GM12878 (cell line): ENCODE measurements at regions not wholly inside any gene's neighbourhood (a gene's known extent, or its start where the extent isn't known, plus 50 kb on each side); places are given as distances from the start of the nearest gene placed in this dataset.

Experiments used
- ATAC-seq: fragments of 200-7000 bp; cut with Tn5 transposase; 3 replicates; pipeline ENCODE4 v1.9.1; 2020; ENCODE audit warnings: mild to moderate bottlenecking, moderate library complexity
- BruUV-seq: library from RNA; stranded (reverse); fragments of 400-500 nt; replicated peaks from 2 replicates; lab custom pipeline; 2021; lab: Mats Ljungman, UMichigan
- CTCF ChIA-PET: fragments of 300-600 bp; sonication (Branson Sonifier 250); formaldehyde crosslinking; extraction: SDS; loops from one replicate; lab custom pipeline; 2021; ENCODE audit warnings: inconsistent platforms; lab: Yijun Ruan, JAX
- POLR2A ChIA-PET: fragments of 350-600 bp; formaldehyde crosslinking; extraction: SDS; loops from one replicate; lab custom pipeline; 2021; ENCODE audit warnings: inconsistent platforms; lab: Charles Lee
- RAD21 ChIA-PET: fragments of 300-600 bp; sonication (Branson Sonifier 250); formaldehyde crosslinking; loops from one replicate; lab custom pipeline; 2023; ENCODE audit warnings: antibody characterized with exemption; ENCODE audit not compliant: unreplicated experiment; lab: Charles Lee
- SMC1A ChIA-PET: fragments of 300-600 bp; sonication (Branson Sonifier 250); formaldehyde crosslinking; loops from one replicate; lab custom pipeline; 2023; ENCODE audit not compliant: unreplicated experiment, uncharacterized antibody; lab: Charles Lee
- DNase-seq: peaks from one replicate; pipeline ENCODE4 v3.0.0-alpha.2; 2011; ENCODE audit warnings: low read depth, low spot score
- FAIRE-seq: peaks from 3 replicates; lab custom pipeline; 2011; peaks lifted over from hg19 to GRCh38; lab: Jason Lieb, UNC
- H2AFZ ChIP-seq: 2 replicates; pipeline ENCODE4 v1.6.0; 2011; ENCODE audit warnings: low read depth, low read length, control low read depth; ENCODE audit not compliant: control insufficient read depth
- H3K27ac ChIP-seq: 2 replicates; pipeline ENCODE4 v1.5.1; 2011; ENCODE audit warnings: control low read depth; ENCODE audit not compliant: control insufficient read depth, insufficient read depth
- H3K27me3 ChIP-seq, 2 experiments: replicated peaks in 1 of 2; 2 replicates each; pipeline versions ENCODE4 v1.6.0 to v1.6.1; 2011; ENCODE audit warnings: low read length in 1 of 2; ENCODE audit not compliant: control insufficient read depth in 2 of 2, insufficient read depth in 2 of 2
- H3K36me3 ChIP-seq, 2 experiments: 2 replicates each; pipeline ENCODE4 v1.5.1; 2011; ENCODE audit warnings: low read length in 1 of 2; ENCODE audit not compliant: control insufficient read depth in 2 of 2, insufficient read depth in 2 of 2
- H3K4me1 ChIP-seq: 2 replicates; pipeline ENCODE4 v1.6.1; 2011; ENCODE audit warnings: mild to moderate bottlenecking, low read length, moderate library complexity, mixed read lengths; ENCODE audit not compliant: control insufficient read depth, insufficient read depth
- H3K4me2 ChIP-seq: 2 replicates; pipeline ENCODE4 v1.6.0; 2011; ENCODE audit warnings: control low read depth; ENCODE audit not compliant: control insufficient read depth, insufficient read depth
- H3K4me3 ChIP-seq: fragments of 200-600 bp; sonication (generic); 2 replicates; pipeline ENCODE4 v1.5.1; 2016
- H3K79me2 ChIP-seq: 2 replicates; pipeline ENCODE4 v1.6.0; 2011; ENCODE audit warnings: low read length; ENCODE audit not compliant: control insufficient read depth, insufficient read depth
- H3K9ac ChIP-seq: 2 replicates; pipeline ENCODE4 v1.8.0; 2011; ENCODE audit warnings: low read length, control low read depth, mixed read lengths; ENCODE audit not compliant: control insufficient read depth, insufficient read depth
- H3K9me3 ChIP-seq: replicated peaks from 3 replicates; pipeline ENCODE4 v1.5.1; 2011; ENCODE audit warnings: mild to moderate bottlenecking, low read length; ENCODE audit not compliant: control insufficient read depth, insufficient read depth
- H4K20me1 ChIP-seq: 2 replicates; pipeline ENCODE4 v1.6.0; 2011; ENCODE audit not compliant: control insufficient read depth, insufficient read depth
- ASH2L ChIP-seq: fragments of 300-600, 200-600 bp; sonication (generic); IDR thresholded peaks from 2 replicates; pipeline ENCODE4 v1.6.1; 2017; ENCODE audit warnings: low read depth, mild to moderate bottlenecking, borderline replicate concordance
- EED ChIP-seq: sonication (generic); IDR thresholded peaks from 2 replicates; pipeline ENCODE4 v1.6.1; 2016; ENCODE audit warnings: antibody characterized with exemption, low read depth
- GABPA ChIP-seq: IDR thresholded peaks from 2 replicates; pipeline ENCODE4 v1.6.1; 2014; ENCODE audit warnings: antibody characterized with exemption, low read depth, mild to moderate bottlenecking, inconsistent platforms
- IKZF2 ChIP-seq, 2 experiments: fragments of 450-650 bp; IDR thresholded peaks; 2 replicates each; pipeline ENCODE4 v1.6.1; 2017; ENCODE audit warnings: mild to moderate bottlenecking in 2 of 2, moderate library complexity in 2 of 2
- KDM1A ChIP-seq: fragments of 200-600 bp; sonication (generic); IDR thresholded peaks from 2 replicates; pipeline ENCODE4 v1.6.1; 2016; ENCODE audit warnings: borderline replicate concordance
- MTA2 ChIP-seq: fragments of 450-650 bp; IDR thresholded peaks from 2 replicates; pipeline ENCODE4 v1.6.1; 2016; ENCODE audit warnings: low read depth, mild to moderate bottlenecking, moderate library complexity
- MXI1 ChIP-seq: fragments of 150-350 bp; IDR thresholded peaks from 2 replicates; pipeline ENCODE4 v1.6.1; 2011; ENCODE audit warnings: low read depth, mild to moderate bottlenecking, inconsistent platforms, low read length, improper control_type of control experiment
- NBN ChIP-seq: fragments of 450-650 bp; IDR thresholded peaks from 2 replicates; pipeline ENCODE4 v1.6.1; 2016
- PRDM15 ChIP-seq: fragments of 450-650 bp; formaldehyde crosslinking; IDR thresholded peaks from 2 replicates; pipeline ENCODE4 v1.4.0; 2020; ENCODE audit warnings: mild to moderate bottlenecking, moderate library complexity
- SIX5 ChIP-seq: IDR thresholded peaks from 2 replicates; pipeline ENCODE4 v1.6.1; 2011; ENCODE audit warnings: mild to moderate bottlenecking, low read depth, low read length, moderate library complexity; ENCODE audit not compliant: severe bottlenecking
- SMAD5 ChIP-seq: IDR thresholded peaks from 2 replicates; pipeline ENCODE4 v1.6.1; 2016; ENCODE audit warnings: antibody characterized with exemption, low read depth
- SRF ChIP-seq, 2 experiments: IDR thresholded peaks; 2 replicates each; pipeline ENCODE4 v1.6.1; 2011; ENCODE audit warnings: low read depth in 2 of 2, low read length in 2 of 2, mild to moderate bottlenecking in 1 of 2, moderate library complexity in 1 of 2
- TAF1 ChIP-seq: IDR thresholded peaks from 2 replicates; pipeline ENCODE4 v1.6.1; 2011; ENCODE audit warnings: mild to moderate bottlenecking, low read depth, low read length, borderline replicate concordance
- USF1 ChIP-seq: IDR thresholded peaks from 2 replicates; pipeline ENCODE4 v1.6.1; 2011; ENCODE audit warnings: borderline replicate concordance, low read depth, mild to moderate bottlenecking, moderate library complexity, mixed read lengths, low read length; ENCODE audit not compliant: insufficient read depth; ENCODE audit errors: extremely low read length
- USF2 ChIP-seq: IDR thresholded peaks from 2 replicates; pipeline ENCODE4 v1.6.1; 2011; ENCODE audit warnings: low read depth, low read length, improper control_type of control experiment, borderline replicate concordance
- ZBTB11 ChIP-seq: fragments of 450-650 bp; formaldehyde crosslinking; IDR thresholded peaks from 2 replicates; pipeline ENCODE4 v1.5.0; 2022; ENCODE audit warnings: mild to moderate bottlenecking, missing genetic modification characterization
- ZNF217 ChIP-seq: fragments of 450-650 bp; IDR thresholded peaks from 2 replicates; pipeline ENCODE4 v1.6.1; 2017; ENCODE audit warnings: antibody characterized with exemption, mild to moderate bottlenecking
- ZNF384 ChIP-seq: IDR thresholded peaks from 2 replicates; pipeline ENCODE4 v1.6.1; 2012; ENCODE audit warnings: low read depth, mild to moderate bottlenecking, low read length, improper control_type of control experiment, borderline replicate concordance
- WGBS: methylation state at CpG from one replicate; pipeline ENCODE4 v1.1.6; 2016; ENCODE audit warnings: low lambda C conversion rate; ENCODE audit not compliant: insufficient replicate concordance, insufficient coverage; ENCODE audit errors: missing lambda C conversion rate; 5-methylcytosine and 5-hydroxymethylcytosine counted together
- in situ Hi-C: fragments of 300-500 bp; cut with MboI; formaldehyde crosslinking; loops from 9 replicates; pipeline ENCODE4 v1.14.3; 2018; ENCODE audit warnings: mixed read lengths
- intact Hi-C: fragments of 100-400 bp; cut with micrococcal nuclease; formaldehyde crosslinking; loops from one replicate; pipeline ENCODE4 v1.14.2; 2022; ENCODE audit not compliant: unreplicated experiment

GRCh38 chrX:108900333-108900732, 164.0 kb upstream of the IRS4 start:
- intact Hi-C loops, result no loop called here
- Histone ChIP-seq H3K9me3 (no peaks in the 10 kb centered on the region), H3K4me3 (no peak overlapping the region), H3K27ac (no peak overlapping the region), H3K36me3 (no peaks in the 10 kb centered on the region), H3K27me3 (no peaks in the 10 kb centered on the region), H3K4me1 (no peaks in the 10 kb centered on the region), H3K79me2 (no peaks in the 10 kb centered on the region), H4K20me1 (no peaks in the 10 kb centered on the region), H3K4me2 (no peak overlapping the region), H3K9ac (no peak overlapping the region), H2AFZ (no peak overlapping the region)
- SMC1A ChIA-PET, result no interaction called here
- CTCF ChIA-PET, result no interaction called here
- POLR2A ChIA-PET, result no interaction called here
- ATAC-seq (no peak), DNase-seq (no peak), FAIRE-seq (no peak)
- 0% methylated on average over 1 of the region's 1 CpG for WGBS
- in situ Hi-C loops, result no loop called here
- RAD21 ChIA-PET, result no interaction called here
- BruUV-seq, result no TSS peak
- TF ChIP-seq ZNF384 (no peak), IKZF2 (IDR thresholded peaks at IDR 0.05) (no peak), SRF (IDR thresholded peaks at IDR 0.05; ENCODE audit: low read depth in 2 of 2, low read length in 2 of 2) (no peak), ASH2L (no peak), EED (no peak), ZNF217 (no peak), MTA2 (no peak), ZBTB11 (no peak), TAF1 (no peak), SMAD5 (no peak), PRDM15 (no peak), NBN (no peak), USF2 (no peak), KDM1A (no peak), USF1 (no peak), GABPA (no peak), SIX5 (no peak), MXI1 (no peak)
